ENCODE measurements at regions not wholly inside any gene's neighbourhood (a gene's known extent, or its start where the extent isn't known, plus 50 kb on each side); places are given as distances from the start of the nearest gene placed in this dataset.
"Not testable (repeated sequence)": the region's sequence is repeated elsewhere in the genome, so short reads cannot be mapped to it uniquely, and the experiment has no call there.

- TF ChIP-seq CTCF (IDR thresholded peaks at IDR 0.05; ENCODE audit: low read depth, low read length), result no peak
Measured at GRCh38 chr6:113782636-113783035, 74.5 kb upstream of the MARCKS start.

GRCh38 chr6:113786168-113786567 is 71.0 kb upstream of the MARCKS start:
- H3K4me3 ChIP-seq (ENCODE audit: low read depth, low read length), result no peak overlapping the region
- no peak for TF ChIP-seq CTCF (IDR thresholded peaks at IDR 0.05; ENCODE audit: low read depth, low read length)

More at GRCh38 chr6:113782636-113783035, 74.5 kb upstream of the MARCKS start:
- no peak overlapping the region for H3K4me3 ChIP-seq (ENCODE audit: low read depth, low read length)

GRCh38 chr6:113788586-113788985 is 68.6 kb upstream of the MARCKS start:
- H3K4me3 ChIP-seq (ENCODE audit: low read depth, low read length), result no peak overlapping the region
- no peak for TF ChIP-seq CTCF (IDR thresholded peaks at IDR 0.05; ENCODE audit: low read depth, low read length)

GRCh38 chr6:113791225-113791624 is 65.9 kb upstream of the MARCKS start:
- H3K4me3 ChIP-seq (ENCODE audit: low read depth, low read length), result not testable (repeated sequence)

- not testable (repeated sequence) for H3K4me3 ChIP-seq (ENCODE audit: low read depth, low read length)
Measured at GRCh38 chr6:113795371-113795770, 61.8 kb upstream of the MARCKS start.

- H3K4me3 ChIP-seq (ENCODE audit: low read depth, low read length), result no peak overlapping the region
- no peak for TF ChIP-seq CTCF (IDR thresholded peaks at IDR 0.05; ENCODE audit: low read depth, low read length)
Measured at GRCh38 chr6:113796038-113796437, 61.1 kb upstream of the MARCKS start.

- no peak for TF ChIP-seq CTCF (IDR thresholded peaks at IDR 0.05; ENCODE audit: low read depth, low read length)
Measured at GRCh38 chr6:113802779-113803178, 54.4 kb upstream of the MARCKS start.

GRCh38 chr6:113805173-113805790 is 51.9 kb upstream of the MARCKS start:
- H3K4me3 ChIP-seq (ENCODE audit: low read depth, low read length), result no peak overlapping the region
- TF ChIP-seq CTCF (IDR thresholded peaks at IDR 0.05; ENCODE audit: low read depth, low read length), result no peak

More at GRCh38 chr6:113802779-113803178, 54.4 kb upstream of the MARCKS start:
- H3K4me3 ChIP-seq (ENCODE audit: low read depth, low read length), result no peak overlapping the region
